DND-41 (cell line): ENCODE measurements at regions not wholly inside any gene's neighbourhood (a gene's known extent, or its start where the extent isn't known, plus 50 kb on each side); places are given as distances from the start of the nearest gene placed in this dataset.

Source experiments
- CTCF ChIP-seq: IDR thresholded peaks from 2 replicates; pipeline ENCODE4 v1.5.1; 2012; ENCODE audit warnings: borderline replicate concordance, low read length, moderate library complexity, mild to moderate bottlenecking; ENCODE audit not compliant: poor library complexity, severe bottlenecking; ENCODE audit errors: extremely low read depth
- EZH2 ChIP-seq: IDR thresholded peaks from 3 replicates; pipeline ENCODE4 v1.6.1; 2012; ENCODE audit warnings: borderline replicate concordance, low read depth, mild to moderate bottlenecking, moderate library complexity, low read length, inconsistent platforms; ENCODE audit not compliant: severe bottlenecking

- TF ChIP-seq EZH2: no peak
- TF ChIP-seq CTCF: no peak
Measured at GRCh38 chr3:25094932-25095685, 333.0 kb upstream of the RARB start.
